Body of pancreas (tissue), 4 donors: ENCODE measurements at regions not wholly inside any gene's neighbourhood (a gene's known extent, or its start where the extent isn't known, plus 50 kb on each side); places are given as distances from the start of the nearest gene placed in this dataset.

Experiments
- CTCF ChIP-seq, 7 experiments: fragments of 450-650 bp in 4 of 7; fragments of 200-600 bp in 3 of 7; sonication (generic) in 3 of 7; IDR thresholded peaks; one replicate each; pipeline ENCODE4 v1.5.1; 2016 to 2019; ENCODE audit warnings: antibody characterized with exemption in 7 of 7
- POLR2A ChIP-seq, 3 donors: fragments of 450-650 bp; IDR thresholded peaks; one replicate each; pipeline ENCODE4 v1.6.1; 2016; ENCODE audit warnings: antibody characterized with exemption in 3 of 3, mild to moderate bottlenecking in 2 of 3

- no peak for TF ChIP-seq POLR2A (IDR thresholded peaks at IDR 0.05)
- TF ChIP-seq CTCF (IDR thresholded peaks at IDR 0.05): no peak
These were observed 93.8 kb upstream of the RASGRP1 start for GRCh38 chr15:38658431-38658830.
